Ovary (tissue), 7 donors: ENCODE measurements at regions not wholly inside any gene's neighbourhood (a gene's known extent, or its start where the extent isn't known, plus 50 kb on each side); places are given as distances from the start of the nearest gene placed in this dataset.

Experiments used
- DNase-seq, 5 donors: peaks; one replicate each; pipeline ENCODE4 v3.0.0-alpha.2; 2019 to 2020
- H3K27ac ChIP-seq, 2 donors: fragments of 200-600 bp; one replicate each; pipeline versions ENCODE4 v1.5.1 to v1.8.0; 2019 to 2022
- H3K27me3 ChIP-seq: fragments of 200-600 bp; one replicate; pipeline ENCODE4 v1.8.0; 2022
- H3K36me3 ChIP-seq: fragments of 200-600 bp; sonication (generic); one replicate; pipeline ENCODE4 v1.5.1; 2019
- H3K4me1 ChIP-seq: one replicate; pipeline ENCODE4 v1.8.1; 2013; ENCODE audit warnings: mild to moderate bottlenecking, moderate library complexity; ENCODE audit not compliant: insufficient read depth
- H3K4me3 ChIP-seq: fragments of 200-600 bp; sonication (generic); one replicate; pipeline ENCODE4 v1.5.1; 2017
- H3K9me3 ChIP-seq, 2 donors: fragments of 200-600 bp in 1 of 2; sonication (generic) in 1 of 2; one replicate each; pipeline versions ENCODE4 v1.5.1 to v1.8.1; 2013 to 2019; ENCODE audit warnings: mild to moderate bottlenecking in 1 of 2, moderate library complexity in 1 of 2
- CTCF ChIP-seq, 3 donors: fragments of 450-650 bp in 2 of 3; fragments of 200-600 bp in 1 of 3; IDR thresholded peaks; one replicate each; pipeline versions ENCODE4 v1.5.1 to v1.8.0; 2016 to 2022; ENCODE audit warnings: antibody characterized with exemption in 3 of 3, mild to moderate bottlenecking in 1 of 3
- EP300 ChIP-seq: sonication (generic); formaldehyde crosslinking; IDR thresholded peaks from one replicate; pipeline ENCODE4 v1.6.1; 2017; ENCODE audit warnings: antibody characterized with exemption
- POLR2A ChIP-seq: fragments of 450-650 bp; IDR thresholded peaks from one replicate; pipeline ENCODE4 v1.6.1; 2017; ENCODE audit warnings: antibody characterized with exemption, mild to moderate bottlenecking, moderate library complexity
- WGBS, 3 donors: extraction: QIAGEN DNeasy Blood & Tissue Kit in 1 of 3; methylation state at CpG; one replicate each; pipeline versions ENCODE4 v1.1.5 to v1.1.7; 2013 to 2017; 5-methylcytosine and 5-hydroxymethylcytosine counted together
- intact Hi-C, 4 donors: fragments of 100-400 bp; cut with DNase I; formaldehyde crosslinking; loops; one replicate each; pipeline versions ENCODE4 v1.11.0 to v1.15.1; 2022 to 2023
- donor health status: DM: no; HTN: no; CAD: no; lungs with moderate emphysema.
- donor health status: DM: no; HTN: no; CAD: no.
- donor health status: Bipolar disorder and iron deficiency.
- donor health status: DM: no; HTN: no; CAD: no.
- donor health status: DM: yes; HTN: yes; CAD: no.

DNA sequence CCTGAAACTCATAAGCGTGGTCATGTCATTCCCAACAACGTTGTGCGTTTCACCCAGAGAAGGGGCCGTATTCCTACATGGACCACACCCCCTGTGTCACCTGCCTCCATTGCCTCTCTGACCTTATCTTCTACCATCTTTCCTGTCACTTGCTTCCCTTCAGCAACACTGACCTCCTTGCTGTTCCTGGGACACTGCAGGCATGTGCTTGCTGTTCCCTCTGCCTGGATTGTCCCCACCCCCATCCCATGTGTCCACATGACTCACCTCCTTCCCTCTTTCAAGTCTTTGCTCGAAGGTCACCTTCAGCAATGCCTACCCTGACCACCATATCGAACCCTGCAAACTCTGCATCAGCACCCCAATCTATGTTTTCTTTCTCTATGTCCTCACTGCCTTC is 133.2 kb upstream of the ZNF618 start:
- no peak overlapping the region for H3K4me3 ChIP-seq
- 82 to 90% (median 86%) methylated on average over 6 of the region's 6 CpGs for WGBS, 3 donors
- no peaks in the 10 kb centered on the region for H3K27me3 ChIP-seq
- H3K9me3 ChIP-seq, result no peaks in the 10 kb centered on the region
- H3K4me1 ChIP-seq, result no peaks in the 10 kb centered on the region
- H3K27ac ChIP-seq, result no peak overlapping the region
- DNase-seq, result no peak
- intact Hi-C loops, result loop anchor here in 1 of 4 donors (10.0 kb wide), 1 partner anchor 292 kb away; no protein-coding TSS in a partner anchor
- TF ChIP-seq CTCF (IDR thresholded peaks at IDR 0.05), result no peak
- TF ChIP-seq EP300, result no peak
- TF ChIP-seq POLR2A, result no peak
- no peaks in the 10 kb centered on the region for H3K36me3 ChIP-seq

DNA sequence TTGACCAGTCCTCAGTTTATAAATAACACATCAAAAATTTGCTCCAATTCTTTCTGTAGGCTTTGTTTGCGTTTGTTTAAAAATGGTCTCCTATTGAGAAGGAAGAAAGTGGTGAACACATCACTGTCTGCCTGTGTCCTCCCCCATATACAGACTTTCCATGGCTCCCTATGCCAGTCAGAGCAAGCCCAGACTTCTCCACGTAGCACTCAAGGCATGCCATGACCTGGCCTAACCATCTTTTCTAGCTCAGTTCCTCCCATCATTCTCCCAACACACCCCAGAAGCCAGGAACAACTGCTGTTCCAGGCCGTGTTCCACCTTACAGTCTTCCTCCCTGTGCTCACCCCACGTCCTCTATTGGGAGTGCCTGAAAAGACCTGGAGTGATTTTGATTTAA is 129.6 kb upstream of the ZNF618 start:
- WGBS, 3 donors, result 76 to 88% (median 82%) methylated on average over 4 of the region's 4 CpGs
- H3K4me3 ChIP-seq, result no peak overlapping the region
- no peak overlapping the region for H3K27ac ChIP-seq
- TF ChIP-seq EP300 (no peak), POLR2A (no peak), CTCF (IDR thresholded peaks at IDR 0.05) (no peak)
- no peak for DNase-seq
- H3K36me3 ChIP-seq, result no peaks in the 10 kb centered on the region
- no peaks in the 10 kb centered on the region for H3K4me1 ChIP-seq
- H3K9me3 ChIP-seq, result no peaks in the 10 kb centered on the region
- H3K27me3 ChIP-seq, result no peaks in the 10 kb centered on the region
- intact Hi-C loops, result loop anchor here in 1 of 4 donors (10.0 kb wide), 1 partner anchor 288 kb away; no protein-coding TSS in a partner anchor

DNA sequence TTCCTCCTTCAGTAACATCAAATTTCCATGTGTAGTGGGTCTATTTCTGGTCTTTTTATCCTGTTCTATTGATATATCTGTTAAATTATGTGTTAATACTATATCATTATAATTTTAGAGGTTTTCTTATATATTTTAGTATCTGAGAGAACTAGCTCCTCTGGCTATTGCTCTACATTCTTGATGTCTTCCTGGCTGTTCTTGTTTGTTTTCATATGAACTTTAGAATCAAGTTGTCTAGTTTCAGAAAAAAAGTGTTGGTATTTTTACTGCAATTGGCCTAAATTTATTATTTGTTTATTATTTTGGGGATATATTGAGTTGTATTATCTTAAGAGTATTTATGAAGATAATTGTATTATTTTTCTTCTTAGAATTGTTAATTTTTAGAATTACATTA is 128.0 kb upstream of the ZNF618 start:
- intact Hi-C loops, result loop anchor here in 1 of 4 donors (10.0 kb wide), 1 partner anchor 287 kb away; no protein-coding TSS in a partner anchor
- H3K4me1 ChIP-seq, result no peaks in the 10 kb centered on the region
- H3K27ac ChIP-seq, result no peak overlapping the region
- H3K36me3 ChIP-seq, result no peaks in the 10 kb centered on the region
- TF ChIP-seq CTCF (IDR thresholded peaks at IDR 0.05) (no peak), EP300 (no peak), POLR2A (no peak)
- no peak for DNase-seq
- no peak overlapping the region for H3K4me3 ChIP-seq
- no peaks in the 10 kb centered on the region for H3K9me3 ChIP-seq
- no peaks in the 10 kb centered on the region for H3K27me3 ChIP-seq

- H3K9me3 ChIP-seq, result no peaks in the 10 kb centered on the region
- intact Hi-C loops, result no loop called here
- H3K4me3 ChIP-seq, result no peak overlapping the region
- 57 to 63% (median 59%) methylated on average over 7 of the region's 7 CpGs for WGBS, 3 donors
- H3K36me3 ChIP-seq, result no peaks in the 10 kb centered on the region
- DNase-seq, result no peak
- H3K4me1 ChIP-seq, result peaks cover 3% of the 10 kb centered on the region
- no peaks in the 10 kb centered on the region for H3K27me3 ChIP-seq
- TF ChIP-seq CTCF (IDR thresholded peaks at IDR 0.05), result no peak
- no peak for TF ChIP-seq POLR2A
- TF ChIP-seq EP300, result no peak
- no peak overlapping the region for H3K27ac ChIP-seq
These were observed 122.5 kb upstream of the ZNF618 start for GRCh38 chr9:113753398-113754119.
